Adipocyte (in vitro differentiated cells): ENCODE measurements at regions not wholly inside any gene's neighbourhood (a gene's known extent, or its start where the extent isn't known, plus 50 kb on each side); places are given as distances from the start of the nearest gene placed in this dataset.

ENCODE experiments used
- DNase-seq: peaks from one replicate; pipeline ENCODE4 v3.0.0-alpha.2; 2015; ENCODE audit warnings: low read depth
- H3K27me3 ChIP-seq: replicated peaks from 2 replicates; pipeline ENCODE4 v1.7.0; 2013; ENCODE audit warnings: mild to moderate bottlenecking, low read length, moderate library complexity; ENCODE audit not compliant: control insufficient read depth, insufficient read depth
- H3K36me3 ChIP-seq: 2 replicates; pipeline ENCODE4 v1.7.0; 2013; ENCODE audit warnings: low read length, mild to moderate bottlenecking, moderate library complexity; ENCODE audit not compliant: control insufficient read depth, insufficient read depth, severe bottlenecking
- H3K4me1 ChIP-seq: 2 replicates; pipeline ENCODE4 v1.7.0; 2013; ENCODE audit warnings: mild to moderate bottlenecking, low read length, moderate library complexity; ENCODE audit not compliant: control insufficient read depth, insufficient read depth
- H3K4me3 ChIP-seq: 2 replicates; pipeline ENCODE4 v1.7.0; 2013; ENCODE audit warnings: mild to moderate bottlenecking, low read length, moderate library complexity
- H3K9ac ChIP-seq: 2 replicates; pipeline ENCODE4 v1.7.0; 2013; ENCODE audit warnings: mild to moderate bottlenecking, low read length, moderate library complexity
- H3K9me3 ChIP-seq: 2 replicates; pipeline ENCODE4 v1.7.0; 2013; ENCODE audit warnings: mild to moderate bottlenecking, low read length, moderate library complexity; ENCODE audit not compliant: control insufficient read depth

GRCh38 chr4:124322234-124323065 is 390.1 kb downstream of the ANKRD50 start:
- peaks cover 11% of the 10 kb centered on the region for H3K4me1 ChIP-seq
- H3K9me3 ChIP-seq: no peaks in the 10 kb centered on the region
- peak overlapping the region; percentile 53 for H3K9ac ChIP-seq
- no peaks in the 10 kb centered on the region for H3K36me3 ChIP-seq
- DNase-seq: peak; percentile 86
- peak overlapping the region; percentile 39 for H3K4me3 ChIP-seq
- no peaks in the 10 kb centered on the region for H3K27me3 ChIP-seq

GRCh38 chr4:124325690-124326089 is 386.8 kb downstream of the ANKRD50 start:
- Histone ChIP-seq H3K4me1 (peaks cover 11% of the 10 kb centered on the region), H3K9me3 (no peaks in the 10 kb centered on the region), H3K4me3 (no peak overlapping the region), H3K9ac (no peak overlapping the region), H3K36me3 (no peaks in the 10 kb centered on the region), H3K27me3 (no peaks in the 10 kb centered on the region)
- DNase-seq: no peak

GRCh38 chr4:124329134-124329533 is 383.4 kb downstream of the ANKRD50 start:
- no peak for DNase-seq
- Histone ChIP-seq H3K27me3 (no peaks in the 10 kb centered on the region), H3K9ac (no peak overlapping the region), H3K4me3 (no peak overlapping the region), H3K36me3 (no peaks in the 10 kb centered on the region), H3K4me1 (no peaks in the 10 kb centered on the region), H3K9me3 (no peaks in the 10 kb centered on the region)

- Histone ChIP-seq H3K4me3 (no peak overlapping the region), H3K27me3 (no peaks in the 10 kb centered on the region), H3K9ac (no peak overlapping the region), H3K4me1 (no peaks in the 10 kb centered on the region), H3K9me3 (no peaks in the 10 kb centered on the region), H3K36me3 (no peaks in the 10 kb centered on the region)
- DNase-seq: no peak
Observed at GRCh38 chr4:124330045-124330444, 382.5 kb downstream of the ANKRD50 start.

- H3K4me1 ChIP-seq: no peaks in the 10 kb centered on the region
- no peak overlapping the region for H3K4me3 ChIP-seq
- no peaks in the 10 kb centered on the region for H3K9me3 ChIP-seq
- H3K27me3 ChIP-seq: no peaks in the 10 kb centered on the region
- DNase-seq: no peak
- no peaks in the 10 kb centered on the region for H3K36me3 ChIP-seq
- H3K9ac ChIP-seq: no peak overlapping the region
Observed at GRCh38 chr4:124331781-124332180, 380.8 kb downstream of the ANKRD50 start.

GRCh38 chr4:124333466-124333865 is 379.1 kb downstream of the ANKRD50 start:
- Histone ChIP-seq H3K9me3 (no peaks in the 10 kb centered on the region), H3K27me3 (no peaks in the 10 kb centered on the region), H3K36me3 (no peaks in the 10 kb centered on the region), H3K9ac (no peak overlapping the region), H3K4me1 (no peaks in the 10 kb centered on the region), H3K4me3 (no peak overlapping the region)
- DNase-seq: no peak

- Histone ChIP-seq H3K4me3 (peak overlapping the region; percentile 39), H3K36me3 (no peaks in the 10 kb centered on the region), H3K27me3 (no peaks in the 10 kb centered on the region), H3K9me3 (no peaks in the 10 kb centered on the region), H3K9ac (peak overlapping the region; percentile 40), H3K4me1 (no peaks in the 10 kb centered on the region)
- peak; percentile 93 for DNase-seq
Observed at GRCh38 chr4:124334119-124334518, 378.4 kb downstream of the ANKRD50 start.

- Histone ChIP-seq H3K9ac (no peak overlapping the region), H3K9me3 (no peaks in the 10 kb centered on the region), H3K36me3 (no peaks in the 10 kb centered on the region), H3K27me3 (no peaks in the 10 kb centered on the region), H3K4me3 (no peak overlapping the region), H3K4me1 (no peaks in the 10 kb centered on the region)
- no peak for DNase-seq
Observed at GRCh38 chr4:124337874-124338273, 374.7 kb downstream of the ANKRD50 start.

GRCh38 chr4:124343661-124344171 is 368.8 kb downstream of the ANKRD50 start:
- no peaks in the 10 kb centered on the region for H3K4me1 ChIP-seq
- no peak overlapping the region for H3K4me3 ChIP-seq
- no peaks in the 10 kb centered on the region for H3K9me3 ChIP-seq
- DNase-seq: peak; percentile 23
- H3K36me3 ChIP-seq: no peaks in the 10 kb centered on the region
- no peak overlapping the region for H3K9ac ChIP-seq
- no peaks in the 10 kb centered on the region for H3K27me3 ChIP-seq

GRCh38 chr4:124372916-124373315 is 339.6 kb downstream of the ANKRD50 start:
- peak; percentile 55 for DNase-seq
- Histone ChIP-seq H3K9ac (no peak overlapping the region), H3K4me3 (no peak overlapping the region), H3K9me3 (peaks cover 12% of the 10 kb centered on the region), H3K27me3 (no peaks in the 10 kb centered on the region), H3K4me1 (no peaks in the 10 kb centered on the region), H3K36me3 (no peaks in the 10 kb centered on the region)

GRCh38 chr4:124386163-124386562 is 326.4 kb downstream of the ANKRD50 start:
- no peak for DNase-seq
- H3K4me3 ChIP-seq: no peak overlapping the region
- H3K9ac ChIP-seq: no peak overlapping the region
- no peaks in the 10 kb centered on the region for H3K9me3 ChIP-seq
- H3K4me1 ChIP-seq: no peaks in the 10 kb centered on the region
- no peaks in the 10 kb centered on the region for H3K36me3 ChIP-seq
- H3K27me3 ChIP-seq: no peaks in the 10 kb centered on the region
